ENCODE measurements at regions not wholly inside any gene's neighbourhood (a gene's known extent, or its start where the extent isn't known, plus 50 kb on each side); places are given as distances from the start of the nearest gene placed in this dataset.

DNA sequence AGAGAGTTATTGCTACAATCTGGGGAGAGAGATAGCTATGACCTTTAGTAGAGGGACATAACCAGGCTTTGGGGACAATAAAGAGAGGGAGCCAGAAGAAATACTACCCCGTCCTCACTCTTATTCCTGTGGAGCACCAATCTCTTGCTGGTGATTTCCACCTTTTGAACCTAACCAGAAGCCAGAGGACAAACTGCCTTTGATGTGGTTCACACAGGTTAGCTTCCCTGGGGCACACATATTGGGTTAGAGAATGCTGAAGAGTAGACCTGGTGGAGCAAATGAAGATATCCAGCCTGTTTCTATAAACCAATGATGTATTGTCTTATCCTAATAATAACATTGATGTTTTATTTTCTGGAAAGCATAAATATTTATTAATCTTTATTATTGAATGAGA is 399.3 kb downstream of the HTR7 start:
- no peak for DNase-seq (ENCODE audit: low read depth, low spot score)

DNA sequence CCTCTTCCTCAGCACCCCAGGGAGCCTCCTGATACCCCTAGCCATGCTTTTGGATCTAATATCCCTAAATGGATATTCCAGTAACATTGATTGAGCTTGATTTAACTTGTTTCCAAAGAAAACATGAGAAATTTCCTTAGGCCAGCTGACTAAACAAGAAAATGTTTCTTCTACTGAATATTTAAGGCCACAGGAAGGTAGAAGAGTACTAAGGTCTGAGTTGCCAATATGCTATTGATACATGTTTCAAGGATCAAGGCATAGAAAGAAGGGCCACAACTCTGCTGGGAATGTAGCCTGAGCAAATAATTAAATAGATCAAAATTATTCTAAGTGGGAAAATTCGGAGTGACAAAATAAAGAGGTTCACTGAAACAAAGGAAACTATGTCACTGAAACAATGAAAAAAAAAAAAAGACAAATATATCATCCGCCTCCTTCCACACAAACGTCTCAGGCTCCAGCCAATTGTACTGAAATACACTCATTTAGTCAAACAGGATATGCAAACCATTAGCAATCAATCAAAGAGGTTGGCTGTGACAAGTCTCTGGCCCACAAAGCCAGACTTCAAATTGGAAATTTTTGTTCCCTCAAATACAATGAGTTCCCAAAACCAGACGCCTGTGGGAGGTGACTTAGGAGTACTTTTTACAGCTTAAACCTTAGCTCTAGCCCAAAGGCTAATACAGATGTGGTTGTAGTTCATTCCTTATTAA is 396.2 kb downstream of the HTR7 start:
- no peak for DNase-seq (ENCODE audit: low read depth, low spot score)

DNA sequence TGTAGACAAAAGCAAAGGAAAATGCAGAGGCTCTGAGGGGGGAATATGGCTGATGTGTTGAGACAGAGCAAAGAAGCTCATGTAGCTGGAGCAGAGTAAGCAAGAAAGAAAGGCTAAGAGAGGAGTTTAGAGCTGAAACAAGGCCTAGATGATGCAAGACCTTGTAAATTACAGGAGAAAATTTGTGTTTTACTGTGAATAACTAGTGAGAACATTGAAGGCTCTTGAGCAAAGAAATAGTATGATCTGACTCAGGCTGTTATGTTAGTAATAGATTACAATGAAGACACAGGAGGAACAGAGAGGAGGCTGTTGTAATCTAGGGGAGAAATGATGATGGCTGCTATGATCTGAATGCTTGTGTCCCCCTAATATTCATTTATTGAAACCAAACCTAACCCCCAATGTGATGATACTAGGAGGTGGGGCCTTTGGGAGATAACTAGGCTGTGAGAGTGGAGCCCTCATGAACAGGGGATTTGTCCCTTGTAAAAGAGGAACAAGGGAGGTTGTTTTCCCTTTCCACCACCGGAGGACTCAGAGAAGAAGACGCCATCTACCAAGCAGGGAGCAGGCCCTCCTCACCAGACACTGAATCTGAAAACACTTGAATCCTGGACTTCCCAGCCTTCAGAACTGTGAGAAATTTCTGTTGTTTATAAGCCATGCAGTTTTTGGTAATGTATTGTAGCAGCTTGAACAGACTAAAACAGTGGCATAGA is 394.9 kb downstream of the HTR7 start:
- DNase-seq (ENCODE audit: low read depth, low spot score), result no peak

DNA sequence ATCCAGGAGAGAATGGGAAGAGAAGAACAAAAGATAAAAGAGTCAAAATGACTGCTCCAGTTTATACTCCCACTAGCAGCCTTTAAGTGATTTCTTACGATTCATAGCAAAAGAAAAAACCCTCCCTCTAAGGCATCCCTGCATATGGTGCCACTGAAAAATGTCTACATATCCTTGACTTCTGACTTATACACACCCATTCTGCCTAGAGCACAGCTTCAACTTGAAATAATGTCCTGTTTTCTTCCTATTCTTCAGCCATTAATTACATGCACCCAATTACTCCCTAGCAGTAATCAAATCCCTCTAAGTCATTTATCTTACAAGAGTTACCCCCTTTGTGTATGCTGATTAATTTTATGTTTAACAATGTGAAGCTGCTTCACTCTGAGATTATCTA is 393.5 kb downstream of the HTR7 start:
- DNase-seq (ENCODE audit: low read depth, low spot score), result no peak

DNA sequence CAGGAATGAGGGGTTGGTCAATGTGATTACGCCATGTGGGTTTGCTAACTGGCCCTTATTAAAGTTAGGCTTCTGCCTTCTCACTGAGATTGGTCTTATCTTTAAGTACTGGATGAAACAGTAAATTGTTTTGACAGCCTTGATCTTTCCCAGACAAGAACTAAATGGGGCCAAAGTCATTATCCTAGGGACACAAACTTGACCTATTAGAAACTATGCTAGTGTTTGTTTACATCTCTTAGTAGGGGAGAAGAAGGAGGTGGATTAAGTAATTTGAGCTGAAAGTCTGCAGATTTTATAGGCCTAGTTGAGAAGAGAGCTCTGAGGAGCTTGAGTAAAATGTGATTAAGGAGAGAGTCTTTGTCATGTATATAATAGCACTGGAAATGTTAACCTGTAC is 386.9 kb downstream of the HTR7 start:
- DNase-seq (ENCODE audit: low read depth, low spot score), result no peak

DNA sequence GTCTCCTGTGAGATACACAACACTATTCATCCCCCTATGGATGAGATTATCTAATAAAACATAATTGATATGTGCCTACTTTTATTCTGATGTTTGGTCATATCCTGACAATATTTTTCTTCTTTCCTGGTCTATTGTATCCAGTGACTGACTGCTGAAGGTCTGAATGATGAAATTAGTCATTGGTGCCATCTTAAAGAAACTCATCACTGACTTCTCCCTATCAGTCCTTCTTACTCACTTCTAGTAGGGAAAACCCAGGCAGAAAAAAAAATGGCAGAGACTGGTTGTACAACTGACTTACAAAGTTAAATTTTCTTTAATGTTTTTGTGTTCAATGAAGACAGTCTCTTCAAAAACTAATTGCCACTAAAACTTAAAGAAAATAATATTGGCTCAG is 377.4 kb downstream of the HTR7 start:
- DNase-seq (ENCODE audit: low read depth, low spot score), result no peak

DNA sequence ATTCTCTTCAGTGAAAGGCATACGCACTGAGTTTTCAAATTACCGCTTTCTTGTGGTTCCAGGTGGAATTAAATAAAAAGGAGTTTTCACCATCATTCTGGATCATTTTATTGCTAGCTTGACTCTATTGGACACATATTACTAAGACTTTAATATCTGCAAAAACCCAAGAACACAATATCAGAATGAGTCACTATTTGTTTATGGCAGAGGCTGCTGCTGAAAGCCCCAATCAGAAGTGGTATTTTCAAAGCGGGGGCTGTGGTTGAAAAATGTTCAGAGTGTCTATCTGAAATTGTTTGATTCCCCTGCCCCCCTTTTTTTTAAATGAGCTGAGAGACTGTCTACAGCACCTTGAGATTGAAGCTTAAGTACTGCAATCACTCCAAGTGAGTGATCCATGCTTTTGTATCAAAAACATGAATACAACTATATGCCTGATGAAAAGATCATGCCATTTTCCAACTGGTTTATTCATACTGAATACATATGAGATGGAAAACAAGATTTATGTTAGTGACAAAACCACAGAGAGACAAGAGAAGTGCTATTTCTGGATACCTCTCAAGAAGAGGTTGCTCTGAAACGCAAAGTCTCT is 376.4 kb downstream of the HTR7 start:
- no peak for DNase-seq (ENCODE audit: low read depth, low spot score)

DNA sequence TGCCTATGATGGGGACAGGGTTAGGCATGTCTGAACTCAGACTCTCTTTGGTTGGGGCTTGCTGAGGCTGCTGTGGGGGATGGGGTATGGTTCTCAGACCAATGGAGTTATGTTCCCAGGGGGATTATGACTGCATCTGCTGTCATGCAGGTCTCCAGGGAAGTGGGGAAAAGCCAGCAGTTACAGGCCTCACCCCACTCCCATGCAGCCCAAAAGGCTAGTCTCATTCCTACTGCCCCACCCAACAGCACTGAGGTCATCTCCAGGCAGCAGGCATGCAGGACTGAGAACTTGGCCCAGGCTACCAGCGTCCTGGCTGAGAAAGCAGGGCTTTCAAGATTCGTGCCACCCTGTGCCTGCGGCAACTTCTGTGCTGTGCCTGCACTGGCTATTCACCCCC is 373.3 kb downstream of the HTR7 start:
- DNase-seq (ENCODE audit: low read depth, low spot score), result no peak

DNA sequence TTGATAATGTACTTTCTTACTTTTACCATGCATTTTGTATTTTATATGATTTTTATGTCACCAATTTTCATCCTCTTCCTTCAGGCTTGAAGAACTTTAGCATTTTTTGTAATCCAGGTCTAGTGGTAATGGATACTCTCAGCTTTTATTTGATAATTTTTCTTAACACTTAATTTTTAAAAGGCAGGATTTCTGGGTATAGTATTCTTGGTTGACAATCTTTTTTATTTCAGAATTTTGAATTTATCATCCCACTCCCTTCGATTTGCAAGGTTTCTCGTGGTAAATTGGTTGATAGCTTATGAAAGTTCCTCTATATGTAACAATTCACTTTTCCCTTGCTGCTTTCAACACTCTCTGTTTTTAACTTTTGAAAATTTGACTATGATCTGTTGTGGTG is 363.7 kb downstream of the HTR7 start:
- DNase-seq (ENCODE audit: low read depth, low spot score), result no peak

DNA sequence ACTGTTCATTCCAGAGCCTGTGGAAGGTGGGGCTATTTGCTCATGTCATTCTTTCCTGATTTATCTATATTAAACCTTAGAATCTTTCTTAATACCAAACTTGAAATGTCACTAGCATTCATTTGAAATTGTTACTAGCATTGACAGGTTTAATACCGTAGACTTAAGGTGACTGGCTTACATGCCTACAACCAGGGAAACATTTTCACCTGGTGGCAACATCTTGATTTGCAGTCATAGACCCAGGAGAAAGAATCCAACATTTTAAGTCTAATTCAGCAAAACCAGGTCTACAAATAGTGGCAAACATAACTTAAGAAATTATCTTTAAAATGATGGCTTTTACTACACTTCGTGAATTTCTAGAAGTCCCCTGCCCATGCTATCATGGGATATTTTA is 353.7 kb downstream of the HTR7 start:
- no peak for DNase-seq (ENCODE audit: low read depth, low spot score)

DNA sequence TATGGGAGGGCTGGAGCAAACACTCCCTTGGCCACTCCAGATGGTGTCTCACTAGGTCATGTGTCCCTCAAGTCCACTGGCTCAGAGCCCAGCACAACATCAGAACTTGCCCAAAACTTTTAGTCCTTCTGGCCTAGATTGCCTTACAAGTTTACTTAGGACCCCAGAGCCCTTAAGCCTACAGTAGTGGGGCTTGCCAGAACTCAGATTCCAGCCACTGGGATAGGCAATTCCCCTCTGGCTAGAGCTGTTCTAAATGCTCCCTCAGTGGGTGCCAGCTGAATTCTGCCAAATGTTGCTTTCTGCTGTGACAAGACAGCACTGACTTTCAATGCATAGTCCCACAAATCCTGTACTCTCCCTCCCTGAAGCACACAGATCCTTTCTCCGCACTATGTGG is 331.1 kb downstream of the HTR7 start:
- DNase-seq (ENCODE audit: low read depth, low spot score), result no peak

DNA sequence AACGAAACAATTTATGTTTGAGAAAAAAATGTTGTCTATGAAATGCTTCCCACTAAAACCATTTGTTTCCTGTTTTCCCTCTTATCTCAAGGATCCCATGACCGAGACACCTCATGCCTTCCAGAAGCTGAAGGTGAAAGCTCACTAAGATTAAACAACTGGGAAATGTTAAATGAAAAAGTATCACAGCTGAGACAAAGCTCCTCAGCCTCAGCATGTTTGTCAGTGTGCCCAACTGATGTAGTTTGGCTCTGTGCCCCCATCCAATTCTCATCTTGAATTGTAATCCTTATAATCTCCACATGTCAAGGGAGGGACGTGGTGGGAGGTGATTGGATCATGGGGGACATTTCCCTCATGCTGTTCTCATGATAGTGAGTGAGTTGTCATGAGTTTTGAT is 327.3 kb downstream of the HTR7 start:
- DNase-seq (ENCODE audit: low read depth, low spot score), result no peak

DNA sequence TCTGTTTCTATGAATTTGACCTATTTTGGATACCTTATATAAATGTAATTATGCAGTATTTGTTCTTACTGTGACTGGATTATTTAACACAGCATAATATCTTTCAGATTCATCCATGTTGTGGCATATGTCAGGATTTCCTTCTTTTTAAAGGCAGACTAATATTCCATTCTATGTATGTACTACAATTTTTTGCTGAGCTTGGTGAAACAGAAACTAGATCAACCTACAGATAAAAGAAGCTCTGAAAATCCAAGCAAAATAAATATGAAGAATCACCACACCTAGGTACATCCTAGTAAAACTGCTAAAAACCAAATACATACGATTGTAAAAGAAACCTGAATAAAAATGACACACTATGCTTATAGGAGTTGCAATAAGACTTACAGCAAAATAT is 300.5 kb downstream of the HTR7 start:
- no peak for DNase-seq (ENCODE audit: low read depth, low spot score)

DNA sequence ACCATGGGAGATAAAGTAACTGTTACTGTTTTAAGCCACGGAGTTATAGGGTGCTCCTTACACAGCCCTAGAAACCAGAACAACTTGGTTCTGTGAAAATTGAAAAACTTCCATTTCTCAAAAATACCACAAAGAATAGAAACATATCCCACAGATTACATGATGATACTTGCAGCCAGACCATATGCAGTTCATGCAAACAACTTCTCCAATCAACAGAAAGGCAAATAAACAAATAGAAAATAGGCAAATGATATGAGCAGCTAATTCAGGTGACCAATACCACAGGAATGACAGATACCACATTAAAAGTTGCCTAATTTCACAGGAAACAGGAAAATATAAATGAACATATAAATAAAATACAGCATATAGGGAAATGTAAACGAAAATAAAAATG is 297.5 kb downstream of the HTR7 start:
- DNase-seq (ENCODE audit: low read depth, low spot score), result no peak

DNA sequence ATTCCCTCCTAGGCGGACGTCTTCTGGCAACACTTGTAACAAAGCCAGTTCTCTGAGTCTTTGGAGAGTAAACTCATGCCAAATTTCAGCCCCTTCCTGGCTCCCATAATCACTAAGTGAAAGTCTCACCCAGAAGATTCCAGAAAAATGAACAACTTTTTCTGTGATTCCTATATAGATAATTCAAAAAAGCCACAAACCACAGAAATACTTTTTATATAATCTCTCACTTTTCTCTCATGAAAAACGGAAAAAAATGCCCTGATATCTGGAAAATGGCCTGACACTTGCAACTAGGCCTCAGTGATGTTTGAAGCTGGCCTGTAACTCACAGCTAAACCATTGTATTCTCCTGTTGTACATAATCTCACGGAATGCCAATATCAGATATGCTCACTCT is 296.2 kb downstream of the HTR7 start:
- no peak for DNase-seq (ENCODE audit: low read depth, low spot score)

DNA sequence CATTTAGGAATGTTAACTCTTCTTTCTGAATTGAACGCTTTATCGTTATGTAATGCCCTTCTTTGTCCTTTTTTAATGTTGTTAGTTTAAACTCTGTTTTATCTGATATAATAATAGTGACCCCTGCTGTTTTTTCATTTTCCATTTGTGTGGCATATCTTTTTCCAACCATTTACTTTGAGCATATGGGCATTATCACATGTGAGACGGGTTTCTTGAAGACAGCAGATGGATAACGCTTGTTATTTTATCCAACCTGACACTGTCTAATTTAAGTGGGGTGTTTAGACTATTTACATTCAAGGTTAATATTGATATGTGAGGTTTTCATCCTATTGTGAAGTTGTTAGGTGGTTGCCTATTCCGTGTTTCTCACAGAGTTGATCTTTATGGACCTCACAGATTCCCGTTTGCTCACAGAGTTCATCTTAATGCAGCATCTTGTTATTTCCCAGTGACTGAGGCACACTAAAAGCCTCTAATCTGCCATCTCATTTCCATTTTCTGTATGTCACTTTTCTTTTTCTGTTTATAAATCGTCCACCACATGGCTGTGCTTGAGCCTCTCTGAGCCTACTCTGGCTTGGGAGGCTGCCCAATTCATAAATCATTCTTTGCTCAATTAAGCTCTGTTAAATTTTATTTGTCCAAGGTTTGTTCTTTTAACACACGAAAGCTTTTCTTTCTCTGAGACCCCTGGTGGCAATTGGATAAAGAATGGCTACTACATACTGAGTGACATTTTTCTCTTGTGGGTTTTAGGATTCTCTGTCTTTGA is 286.2 kb downstream of the HTR7 start:
- no peak for DNase-seq (ENCODE audit: low read depth, low spot score)

DNA sequence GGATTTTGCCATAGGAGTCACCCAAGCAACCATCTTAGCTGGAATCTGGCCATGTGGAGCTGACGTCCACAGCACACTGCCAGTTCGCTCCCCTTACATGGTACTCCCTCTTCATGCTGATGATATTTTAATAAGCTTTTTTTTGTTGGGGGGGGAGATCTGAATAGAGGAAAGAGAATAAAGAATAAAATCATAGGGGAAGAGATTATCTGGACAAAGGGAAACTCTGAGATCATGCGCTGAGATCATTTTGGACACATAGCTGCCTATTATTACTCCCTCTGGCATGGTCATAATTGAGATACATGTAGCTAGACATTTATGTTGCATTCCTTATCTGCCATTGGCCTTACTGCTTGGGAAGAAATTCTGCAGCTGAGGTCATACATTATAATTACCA is 282.7 kb downstream of the HTR7 start:
- no peak for DNase-seq (ENCODE audit: low read depth, low spot score)

DNA sequence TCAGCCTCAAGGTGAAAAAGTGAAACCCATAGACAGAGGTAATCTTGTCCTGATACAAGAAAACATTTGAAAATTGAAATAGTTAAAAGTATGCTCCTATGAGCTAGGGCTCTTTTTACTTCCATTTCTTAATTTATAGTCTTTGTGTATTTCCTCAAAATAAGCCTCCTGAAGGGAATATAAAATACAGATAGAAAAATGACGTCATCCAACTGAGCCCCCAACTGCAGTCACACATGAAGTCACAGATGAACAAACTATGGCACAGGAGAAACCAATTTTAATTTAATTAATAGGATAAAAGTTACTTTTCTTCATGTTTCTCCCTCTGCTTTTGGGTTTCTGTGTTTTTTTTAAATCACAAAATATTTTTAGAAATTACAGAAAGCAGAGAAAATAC is 280.3 kb downstream of the HTR7 start:
- no peak for DNase-seq (ENCODE audit: low read depth, low spot score)

DNA sequence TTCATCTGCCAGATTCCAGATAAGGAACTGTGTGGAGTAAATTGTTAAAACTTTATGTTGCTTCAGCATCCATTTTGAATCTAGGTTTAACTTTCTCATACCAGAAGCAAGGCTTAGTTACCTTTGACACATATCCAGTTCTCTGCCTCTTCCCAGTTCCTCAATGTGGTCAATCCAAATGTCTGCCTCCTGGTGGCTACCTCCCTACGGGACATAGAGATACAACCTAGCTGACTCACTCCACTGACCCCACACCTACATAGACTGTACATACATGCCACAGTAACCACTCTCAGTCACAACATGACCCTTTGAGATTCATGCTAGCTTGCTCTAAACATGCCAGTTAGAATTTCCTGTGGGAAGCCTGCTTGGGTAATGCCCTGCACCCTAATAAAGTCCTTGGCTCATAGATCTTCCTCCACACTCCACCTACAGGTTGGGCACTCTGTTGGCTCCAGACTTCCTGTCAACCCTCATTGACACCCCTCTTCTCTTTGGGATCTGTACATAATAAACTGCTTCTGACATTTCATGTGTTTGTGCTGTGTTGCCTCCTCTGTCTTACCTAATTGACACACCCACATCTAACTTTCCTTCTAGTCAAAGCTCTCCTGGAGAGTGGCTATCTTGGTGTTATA is 278.1 kb downstream of the HTR7 start:
- DNase-seq (ENCODE audit: low read depth, low spot score), result no peak

DNA sequence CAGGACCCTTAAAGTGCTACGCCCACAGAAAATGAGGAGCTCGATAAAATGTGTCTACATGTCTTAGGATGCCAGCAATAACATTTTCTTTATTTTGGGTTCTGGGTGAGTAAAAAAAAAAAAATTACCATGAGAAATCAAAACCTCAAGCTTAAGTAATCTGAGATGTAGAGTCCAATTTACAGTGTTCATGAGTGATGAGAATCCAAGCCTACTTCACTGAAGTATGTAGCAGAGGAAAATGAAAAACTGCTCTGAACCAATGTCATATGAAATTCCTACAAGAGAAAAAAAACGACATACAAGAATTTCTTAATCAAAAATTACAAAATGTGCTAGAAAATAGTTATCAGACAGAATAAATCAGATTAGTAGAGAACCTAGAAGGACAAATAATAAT is 274.4 kb downstream of the HTR7 start:
- DNase-seq (ENCODE audit: low read depth, low spot score), result no peak

DNA sequence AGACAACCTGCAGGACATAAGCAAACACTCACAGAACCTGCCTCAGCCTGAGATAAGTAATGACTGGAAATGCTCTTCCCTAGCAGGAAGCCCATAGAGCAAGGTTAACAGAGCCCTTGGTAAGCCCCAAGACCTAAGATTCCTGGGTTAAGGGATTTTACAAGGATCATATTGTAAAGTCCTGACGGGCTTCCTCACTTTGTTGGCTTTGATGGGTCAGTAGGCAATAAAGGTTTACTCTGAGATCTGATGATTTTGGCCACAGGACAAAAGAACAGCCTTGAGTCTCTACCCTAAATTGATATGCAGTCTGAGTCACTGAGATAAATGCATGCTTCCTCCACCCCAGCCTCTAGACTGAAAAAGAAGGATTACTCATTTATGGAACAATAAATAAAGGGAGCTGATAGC is 270.8 kb downstream of the HTR7 start:
- DNase-seq (ENCODE audit: low read depth, low spot score), result no peak

DNA sequence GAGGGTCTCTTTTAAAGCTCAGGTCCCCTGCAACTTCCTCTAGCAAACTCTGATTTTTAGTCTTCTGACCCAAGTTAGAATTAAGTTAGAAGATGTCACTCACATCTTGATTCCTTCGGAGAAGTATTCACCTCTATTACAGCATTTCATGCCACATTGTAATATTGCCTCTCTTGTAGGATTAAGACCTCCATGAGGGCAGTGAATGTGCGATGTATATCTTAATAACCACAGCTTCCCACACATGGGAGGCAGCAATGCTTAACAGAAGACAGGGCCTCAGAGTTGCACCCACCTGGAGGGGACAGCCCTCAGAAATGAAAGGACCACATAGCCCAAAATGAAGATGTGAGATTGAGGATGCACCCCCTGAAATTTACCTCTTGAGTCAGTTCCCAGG is 270.3 kb downstream of the HTR7 start:
- DNase-seq (ENCODE audit: low read depth, low spot score), result no peak

All from activated naive CD8-positive, alpha-beta T cell treated with anti-CD3 and anti-CD28 coated beads, Interleukin-2, amount 50 U/mL, for 16 hours (primary cell).